ENCODE measurements at regions not wholly inside any gene's neighbourhood (a gene's known extent, or its start where the extent isn't known, plus 50 kb on each side); places are given as distances from the start of the nearest gene placed in this dataset.
"Not testable (repeated sequence)": the region's sequence is repeated elsewhere in the genome, so short reads cannot be mapped to it uniquely, and the experiment has no call there.

DNA sequence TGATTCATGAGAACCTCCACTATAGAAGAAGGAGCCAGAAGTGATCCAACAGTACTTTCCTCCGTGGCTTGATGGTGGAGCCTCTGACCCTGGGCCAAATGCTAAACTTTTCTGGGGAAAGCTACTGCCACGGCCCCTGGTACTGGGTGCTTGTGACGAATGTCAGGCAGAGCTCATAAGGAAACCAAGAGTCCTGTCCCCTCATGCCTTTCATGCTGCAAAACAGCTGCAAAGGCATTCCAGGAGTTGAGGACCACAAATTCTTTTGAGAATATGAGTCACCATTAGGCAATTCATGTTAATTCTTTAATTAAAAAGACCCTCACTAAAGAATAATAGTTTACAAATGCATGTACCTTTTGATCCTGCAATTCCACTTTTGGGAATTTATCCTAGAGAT is 700.4 kb upstream of the FAM241A start:
- not testable (repeated sequence) for H3K27me3 Mint-ChIP-seq (ENCODE audit: low read depth); H3K36me3 Mint-ChIP-seq (ENCODE audit: insufficient read depth)

GRCh38 chr4:111449657-111450056 is 695.6 kb upstream of the FAM241A start:
- no peak for ATAC-seq
- no peak overlapping the region for H3K4me3 Mint-ChIP-seq

More for the DNA sequence above, 700.4 kb upstream of the FAM241A start:
- not testable (repeated sequence) for H3K4me1 Mint-ChIP-seq (ENCODE audit: low read depth); H3K4me3 Mint-ChIP-seq; ATAC-seq; H3K9me3 Mint-ChIP-seq; DNase-seq

DNA sequence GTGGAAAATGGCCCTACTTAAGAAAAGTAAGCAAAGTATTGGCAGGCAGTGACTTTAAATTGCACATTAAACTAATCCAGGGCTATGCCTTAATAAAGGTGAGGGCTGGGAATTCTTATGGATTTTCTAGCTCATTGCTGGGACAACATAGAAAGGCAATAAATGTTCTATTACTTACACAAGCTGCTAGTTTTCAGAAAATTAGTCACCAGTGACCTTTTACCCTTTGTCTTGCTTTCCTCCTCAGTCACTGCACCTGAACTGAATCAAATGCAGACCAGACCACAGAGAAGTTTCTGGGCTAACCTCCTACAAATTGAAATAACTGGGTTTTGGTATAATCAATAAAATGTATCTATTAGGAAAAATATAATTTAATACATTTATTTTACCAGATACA is 694.4 kb upstream of the FAM241A start:
- H3K9me3 Mint-ChIP-seq, result peaks cover 3% of the 10 kb centered on the region
- ATAC-seq, result no peak
- no peaks in the 10 kb centered on the region for H3K36me3 Mint-ChIP-seq (ENCODE audit: insufficient read depth)
- no peak overlapping the region for H3K4me3 Mint-ChIP-seq
- no peaks in the 10 kb centered on the region for H3K4me1 Mint-ChIP-seq (ENCODE audit: low read depth)
- DNase-seq, result no peak
- H3K27me3 Mint-ChIP-seq (ENCODE audit: low read depth), result no peaks in the 10 kb centered on the region

More at GRCh38 chr4:111449657-111450056, 695.6 kb upstream of the FAM241A start:
- no peaks in the 10 kb centered on the region for H3K4me1 Mint-ChIP-seq (ENCODE audit: low read depth)
- H3K36me3 Mint-ChIP-seq (ENCODE audit: insufficient read depth), result no peaks in the 10 kb centered on the region
- DNase-seq, result no peak
- H3K27me3 Mint-ChIP-seq (ENCODE audit: low read depth), result no peaks in the 10 kb centered on the region
- peaks cover 3% of the 10 kb centered on the region for H3K9me3 Mint-ChIP-seq

DNA sequence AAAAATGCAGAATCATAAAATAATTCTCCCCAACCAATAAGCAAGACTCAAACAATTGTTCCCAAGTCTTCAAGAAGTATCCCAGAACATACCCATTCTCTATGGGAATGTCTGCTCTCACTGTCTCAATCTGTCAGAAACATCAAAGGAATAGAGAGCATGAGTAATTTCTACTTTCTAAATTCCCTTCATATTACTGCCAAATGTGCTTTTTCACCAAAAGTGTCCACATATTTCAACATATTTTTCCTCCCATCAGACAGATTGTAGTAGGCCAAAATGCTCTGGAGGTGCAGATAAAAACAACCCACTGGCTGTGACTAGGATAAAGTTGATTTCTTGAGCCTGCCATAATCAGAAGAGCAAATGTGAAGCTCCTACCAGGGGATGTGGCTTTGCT is 692.0 kb upstream of the FAM241A start:
- Mint-ChIP-seq H3K4me3 (no peak overlapping the region), H3K27me3 (ENCODE audit: low read depth) (no peaks in the 10 kb centered on the region), H3K9me3 (peaks cover 3% of the 10 kb centered on the region), H3K36me3 (ENCODE audit: insufficient read depth) (no peaks in the 10 kb centered on the region), H3K4me1 (ENCODE audit: low read depth) (no peaks in the 10 kb centered on the region)
- ATAC-seq, result no peak
- no peak for DNase-seq

DNA sequence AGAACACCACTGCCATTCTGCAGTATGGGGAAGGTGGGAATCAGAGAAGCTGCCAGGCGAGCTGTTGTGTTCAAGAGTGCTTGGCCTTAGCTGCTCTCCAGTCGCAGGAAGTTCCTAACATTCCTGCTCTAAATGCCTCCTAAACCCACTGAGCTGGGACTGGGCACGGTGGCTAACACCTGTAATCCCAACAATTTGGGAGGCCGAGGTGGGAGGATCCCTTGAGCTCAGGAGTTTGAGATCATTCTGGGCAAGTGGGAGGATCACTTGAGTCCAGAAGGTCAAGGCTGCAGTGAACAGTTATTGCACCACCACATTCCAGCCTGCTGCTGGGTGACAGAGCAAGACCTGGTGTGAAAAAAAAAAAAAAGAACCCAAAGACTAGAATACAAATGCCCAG is 690.3 kb upstream of the FAM241A start:
- Mint-ChIP-seq H3K9me3 (peaks cover 3% of the 10 kb centered on the region), H3K4me3 (no peak overlapping the region), H3K4me1 (ENCODE audit: low read depth) (no peaks in the 10 kb centered on the region), H3K27me3 (ENCODE audit: low read depth) (no peaks in the 10 kb centered on the region), H3K36me3 (ENCODE audit: insufficient read depth) (no peaks in the 10 kb centered on the region)
- no peak for DNase-seq
- no peak for ATAC-seq

DNA sequence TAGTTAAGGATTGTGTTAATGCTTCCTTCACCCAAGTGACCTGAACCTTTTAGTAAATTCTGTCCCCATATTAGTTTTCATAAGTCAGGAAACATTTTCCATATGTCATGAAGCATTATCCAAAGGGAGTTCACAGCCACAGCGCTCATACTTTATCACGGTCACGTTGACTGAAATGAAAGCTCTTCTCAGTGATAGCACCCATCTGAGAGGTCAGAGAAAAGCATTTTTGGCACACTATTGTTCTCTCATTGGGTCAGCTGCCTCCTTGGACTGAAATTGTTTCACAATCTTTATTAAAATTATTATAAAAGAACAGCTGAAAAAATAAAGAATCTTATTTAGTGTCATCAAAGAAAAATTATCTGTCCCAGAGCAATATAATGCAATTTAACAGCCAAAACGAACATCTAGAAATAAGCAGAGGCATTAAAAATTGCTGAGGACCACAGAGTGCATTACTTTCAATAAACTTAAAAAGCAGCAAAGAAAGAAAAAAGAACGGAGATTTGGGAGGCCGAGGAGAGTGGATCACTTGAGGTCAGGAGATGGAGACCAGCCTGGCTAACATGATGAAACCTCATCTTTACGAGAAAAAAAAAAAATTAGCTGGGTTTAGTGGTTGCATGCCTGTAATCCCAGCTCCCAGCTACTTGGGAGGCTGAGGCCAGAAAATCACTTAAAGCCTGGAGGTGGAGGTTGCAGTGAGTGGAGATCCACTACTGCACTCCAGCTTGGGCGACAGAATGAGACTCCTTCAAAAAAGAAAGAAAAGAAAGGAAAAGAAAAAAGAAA is 680.8 kb upstream of the FAM241A start:
- no peaks in the 10 kb centered on the region for H3K4me1 Mint-ChIP-seq (ENCODE audit: low read depth)
- H3K9me3 Mint-ChIP-seq, result peaks cover 13% of the 10 kb centered on the region
- no peaks in the 10 kb centered on the region for H3K36me3 Mint-ChIP-seq (ENCODE audit: insufficient read depth)
- DNase-seq (no peak), ATAC-seq (no peak)
- no peak overlapping the region for H3K4me3 Mint-ChIP-seq
- H3K27me3 Mint-ChIP-seq (ENCODE audit: low read depth), result no peaks in the 10 kb centered on the region

DNA sequence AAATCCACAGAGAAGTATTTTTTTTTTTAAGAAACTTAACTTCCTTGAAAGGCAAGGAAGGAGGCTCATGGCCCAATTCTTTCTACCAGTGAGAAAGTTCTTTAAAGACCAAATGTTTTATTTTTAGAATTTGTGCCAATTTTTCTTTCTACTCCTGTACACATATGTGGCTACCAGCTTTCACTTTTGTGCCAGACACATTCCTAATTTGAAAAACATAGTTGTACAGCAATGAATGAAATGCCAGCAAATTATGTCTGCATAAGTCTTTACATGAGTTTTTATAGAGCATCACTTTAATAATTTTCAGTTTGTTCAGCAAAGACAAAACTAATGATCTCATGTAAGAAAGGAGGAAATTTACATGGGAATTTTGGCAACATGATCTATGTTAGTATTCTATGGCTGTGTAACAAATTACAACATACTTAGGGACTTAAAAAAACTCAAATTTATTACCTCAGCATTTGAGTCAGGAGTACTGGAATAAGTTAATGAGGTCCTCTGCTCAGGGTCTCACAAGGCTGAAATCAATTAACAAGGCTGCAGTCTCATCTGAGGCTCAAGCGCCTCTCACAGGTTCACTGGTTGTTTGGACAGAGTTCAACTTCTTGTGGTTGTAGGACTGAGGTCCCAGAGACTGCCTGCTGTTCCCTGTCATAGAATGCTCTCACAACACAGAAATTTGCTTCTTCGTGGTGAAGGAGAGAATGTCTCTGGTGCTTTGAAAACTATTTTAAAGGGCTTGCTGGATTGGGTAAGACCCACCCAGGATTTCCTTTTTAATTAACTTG is 678.2 kb upstream of the FAM241A start:
- no peak for DNase-seq
- H3K36me3 Mint-ChIP-seq (ENCODE audit: insufficient read depth), result no peaks in the 10 kb centered on the region
- H3K9me3 Mint-ChIP-seq, result peaks cover 20% of the 10 kb centered on the region
- no peak for ATAC-seq
- no peaks in the 10 kb centered on the region for H3K4me1 Mint-ChIP-seq (ENCODE audit: low read depth)
- no peaks in the 10 kb centered on the region for H3K27me3 Mint-ChIP-seq (ENCODE audit: low read depth)
- H3K4me3 Mint-ChIP-seq, result no peak overlapping the region

DNA sequence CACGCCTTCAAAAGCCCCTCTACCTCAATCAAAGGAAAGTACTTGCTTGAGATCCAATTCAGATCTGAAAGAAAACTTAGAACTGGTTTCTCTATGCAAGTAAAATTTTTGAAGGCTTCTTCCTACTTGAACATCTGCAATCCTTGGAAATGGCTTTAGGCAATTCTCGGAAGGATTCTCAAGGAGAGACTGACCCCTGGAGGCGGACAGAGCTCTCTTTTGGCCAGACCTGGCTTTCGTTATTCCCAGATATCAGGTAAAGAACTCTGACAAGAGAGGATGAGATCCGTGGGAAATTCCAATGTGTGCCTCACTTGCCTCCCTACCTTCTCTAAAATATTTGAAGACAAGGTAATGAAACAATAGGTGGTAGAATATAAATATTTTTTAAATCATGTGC is 670.3 kb upstream of the FAM241A start:
- Mint-ChIP-seq H3K4me1 (ENCODE audit: low read depth) (no peaks in the 10 kb centered on the region), H3K9me3 (peaks cover 5% of the 10 kb centered on the region), H3K36me3 (ENCODE audit: insufficient read depth) (no peaks in the 10 kb centered on the region), H3K27me3 (ENCODE audit: low read depth) (no peaks in the 10 kb centered on the region), H3K4me3 (no peak overlapping the region)
- ATAC-seq, result no peak
- DNase-seq, result no peak

DNA sequence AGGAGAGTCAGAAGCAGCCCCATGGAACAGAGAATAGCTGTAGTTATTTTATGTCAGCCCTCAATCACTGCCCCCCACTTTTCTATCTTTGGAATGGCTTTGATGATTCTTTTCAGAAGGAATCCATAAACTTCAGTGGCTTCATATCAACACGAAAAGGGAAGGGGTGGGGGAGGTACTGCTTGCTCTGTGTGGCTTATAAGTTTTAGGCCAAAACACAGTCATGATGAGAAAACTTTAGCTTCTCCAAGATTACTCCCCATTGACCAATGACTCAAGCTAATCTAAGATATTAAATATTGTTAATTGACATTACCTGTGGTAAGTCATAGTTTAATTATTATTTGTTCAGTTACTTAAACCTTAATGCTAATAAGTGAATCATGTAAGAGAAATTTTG is 669.6 kb upstream of the FAM241A start:
- DNase-seq, result no peak

GRCh38 chr4:111480510-111480909 is 664.7 kb upstream of the FAM241A start:
- H3K27me3 Mint-ChIP-seq (ENCODE audit: low read depth), result no peaks in the 10 kb centered on the region
- no peaks in the 10 kb centered on the region for H3K4me1 Mint-ChIP-seq (ENCODE audit: low read depth)
- H3K36me3 Mint-ChIP-seq (ENCODE audit: insufficient read depth), result no peaks in the 10 kb centered on the region
- no peak for ATAC-seq
- peaks cover 1% of the 10 kb centered on the region for H3K9me3 Mint-ChIP-seq
- no peak for DNase-seq
- no peak overlapping the region for H3K4me3 Mint-ChIP-seq

More for the DNA sequence above, 669.6 kb upstream of the FAM241A start:
- no peaks in the 10 kb centered on the region for H3K9me3 Mint-ChIP-seq
- H3K36me3 Mint-ChIP-seq (ENCODE audit: insufficient read depth), result no peaks in the 10 kb centered on the region
- no peak for ATAC-seq
- no peak overlapping the region for H3K4me3 Mint-ChIP-seq
- no peaks in the 10 kb centered on the region for H3K27me3 Mint-ChIP-seq (ENCODE audit: low read depth)
- H3K4me1 Mint-ChIP-seq (ENCODE audit: low read depth), result no peaks in the 10 kb centered on the region

DNA sequence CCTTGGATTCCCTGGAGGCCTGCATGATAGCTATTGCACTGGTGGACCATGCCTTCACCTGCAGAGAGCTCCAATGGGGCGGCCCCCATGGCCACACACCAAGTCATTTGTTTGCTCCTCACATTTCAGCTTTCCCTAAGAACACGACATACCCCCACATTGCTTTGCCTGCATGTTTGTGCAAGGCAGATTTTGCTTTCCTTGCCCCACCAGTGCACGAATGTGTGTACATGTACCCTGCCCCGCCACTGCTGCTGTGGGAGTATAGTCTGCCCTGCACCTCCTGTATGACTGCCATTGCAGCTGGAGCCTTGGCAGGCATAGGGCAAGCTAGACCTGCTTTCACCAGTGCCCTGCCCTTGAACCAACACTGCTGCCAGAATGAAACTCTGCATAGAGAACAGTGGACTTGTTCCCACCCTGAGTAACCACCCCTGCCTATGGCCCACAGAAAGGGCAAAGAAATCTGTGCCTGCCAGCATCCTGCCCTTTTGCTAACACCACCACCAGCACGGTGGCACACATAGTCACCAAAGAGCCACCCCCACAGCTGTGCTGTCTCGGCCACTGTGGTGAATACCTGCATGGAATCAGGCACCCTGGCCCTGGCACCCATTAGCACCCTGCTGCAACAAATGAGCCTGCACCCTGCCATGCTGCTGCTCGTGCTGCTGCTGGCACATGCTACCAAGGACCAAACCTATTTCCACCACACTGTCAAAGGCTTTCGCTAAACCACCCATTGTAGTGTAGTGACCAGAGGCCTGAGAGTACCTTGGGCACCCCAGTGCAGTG is 661.7 kb upstream of the FAM241A start:
- Mint-ChIP-seq H3K4me3 (no peak overlapping the region), H3K27me3 (ENCODE audit: low read depth) (no peaks in the 10 kb centered on the region), H3K4me1 (ENCODE audit: low read depth) (no peaks in the 10 kb centered on the region), H3K9me3 (peaks cover 8% of the 10 kb centered on the region), H3K36me3 (ENCODE audit: insufficient read depth) (no peaks in the 10 kb centered on the region)
- no peak for ATAC-seq
- no peak for DNase-seq

- no peaks in the 10 kb centered on the region for H3K27me3 Mint-ChIP-seq (ENCODE audit: low read depth)
- DNase-seq (no peak), ATAC-seq (no peak)
- no peak overlapping the region for H3K4me3 Mint-ChIP-seq
- H3K36me3 Mint-ChIP-seq (ENCODE audit: insufficient read depth), result no peaks in the 10 kb centered on the region
- H3K4me1 Mint-ChIP-seq (ENCODE audit: low read depth), result no peaks in the 10 kb centered on the region
- H3K9me3 Mint-ChIP-seq, result peaks cover 6% of the 10 kb centered on the region
Measured at GRCh38 chr4:111492496-111492895, 652.8 kb upstream of the FAM241A start.

- ATAC-seq, result no peak
Measured at GRCh38 chr4:111494471-111494870, 650.8 kb upstream of the FAM241A start.

DNA sequence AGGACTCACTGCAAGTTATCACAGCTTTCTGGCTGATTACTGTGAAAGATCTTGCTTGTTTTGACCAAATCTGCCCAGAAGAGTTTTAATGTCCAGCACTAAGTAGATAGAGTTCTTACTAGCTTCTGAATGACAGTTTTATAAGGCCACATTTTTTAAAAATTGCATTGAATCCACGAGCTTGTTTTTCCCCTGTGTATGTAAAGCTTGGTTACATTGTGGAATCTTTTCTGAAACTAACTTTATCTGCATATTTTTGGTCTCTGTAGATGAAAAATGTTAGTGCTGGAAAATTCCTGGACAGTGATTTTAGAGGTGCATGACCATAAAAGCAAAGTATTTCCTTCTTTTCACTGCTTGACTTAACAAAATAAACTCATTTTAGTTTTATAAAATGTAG is 650.3 kb upstream of the FAM241A start:
- no peaks in the 10 kb centered on the region for H3K36me3 Mint-ChIP-seq (ENCODE audit: insufficient read depth)
- no peaks in the 10 kb centered on the region for H3K9me3 Mint-ChIP-seq
- no peak for DNase-seq
- no peaks in the 10 kb centered on the region for H3K4me1 Mint-ChIP-seq (ENCODE audit: low read depth)
- no peak overlapping the region for H3K4me3 Mint-ChIP-seq
- no peaks in the 10 kb centered on the region for H3K27me3 Mint-ChIP-seq (ENCODE audit: low read depth)
- no peak for ATAC-seq

More at GRCh38 chr4:111494471-111494870, 650.8 kb upstream of the FAM241A start:
- DNase-seq, result no peak
- H3K9me3 Mint-ChIP-seq, result no peaks in the 10 kb centered on the region
- H3K36me3 Mint-ChIP-seq (ENCODE audit: insufficient read depth), result no peaks in the 10 kb centered on the region
- no peaks in the 10 kb centered on the region for H3K27me3 Mint-ChIP-seq (ENCODE audit: low read depth)
- H3K4me1 Mint-ChIP-seq (ENCODE audit: low read depth), result no peaks in the 10 kb centered on the region
- H3K4me3 Mint-ChIP-seq, result no peak overlapping the region
